Erythroblast (primary cell): ENCODE measurements at regions not wholly inside any gene's neighbourhood (a gene's known extent, or its start where the extent isn't known, plus 50 kb on each side); places are given as distances from the start of the nearest gene placed in this dataset.

Source experiments
- GATA1 ChIP-seq: IDR thresholded peaks from 2 replicates; pipeline ENCODE4 v1.6.1; 2011; ENCODE audit warnings: low read depth, mild to moderate bottlenecking, control low read depth, low read length, moderate library complexity
- POLR2A ChIP-seq: IDR thresholded peaks from 2 replicates; pipeline ENCODE4 v1.6.1; 2011; ENCODE audit warnings: mild to moderate bottlenecking, low read length

- no peak for TF ChIP-seq POLR2A
- TF ChIP-seq GATA1: no peak
Observed at GRCh38 chr11:33492596-33492995, 208.0 kb downstream of the C11orf91 start.
